ENCODE measurements at regions not wholly inside any gene's neighbourhood (a gene's known extent, or its start where the extent isn't known, plus 50 kb on each side); places are given as distances from the start of the nearest gene placed in this dataset.
A peak's percentile ranks its signal among the peaks of the same experiment; 100 is the strongest.

DNA sequence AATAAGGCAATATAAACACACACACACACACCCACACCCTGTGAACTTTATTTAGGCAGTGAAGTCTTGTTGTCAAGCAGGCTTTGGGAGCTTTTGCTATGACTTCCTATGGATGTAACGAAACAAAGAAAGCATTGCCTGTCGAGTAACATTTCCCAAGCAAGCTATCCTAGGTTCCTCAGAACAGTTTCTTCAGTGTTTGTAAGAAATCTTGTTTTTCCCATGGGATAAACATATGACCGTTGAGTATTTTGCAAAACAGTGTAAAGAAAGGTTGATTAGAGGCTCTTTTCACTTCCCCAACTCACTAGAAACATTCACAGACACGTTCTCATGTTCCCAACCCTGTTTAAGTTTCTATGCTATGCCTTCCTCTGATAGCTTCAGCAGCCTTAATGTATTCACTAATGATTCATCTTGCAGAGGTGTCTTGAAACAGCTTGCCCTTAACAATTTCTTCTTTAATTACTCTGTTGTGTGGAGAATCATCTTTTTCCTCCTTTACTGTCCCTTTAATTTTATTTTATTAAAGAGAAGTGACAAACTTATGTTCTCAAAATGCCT lies 1947.1 kb upstream of the TENM3 start:
- Histone ChIP-seq H3K27me3 (ENCODE audit: insufficient read depth, poor library complexity, severe bottlenecking) (no peaks in the 10 kb centered on the region), H3K36me3 (ENCODE audit: low read depth) (no peaks in the 10 kb centered on the region), H3K9me3 (ENCODE audit: severe bottlenecking) (no peaks in the 10 kb centered on the region), H3K4me1 (ENCODE audit: insufficient read depth, poor library complexity, severe bottlenecking) (no peaks in the 10 kb centered on the region), H3K27ac (ENCODE audit: poor library complexity, severe bottlenecking) (no peak overlapping the region), H3K4me3 (ENCODE audit: severe bottlenecking) (no peak overlapping the region)
- ATAC-seq (ENCODE audit: low read depth) (no peak), DNase-seq (ENCODE audit: low spot score) (no peak)
- TF ChIP-seq CTCF (IDR thresholded peaks at IDR 0.05; ENCODE audit: poor library complexity, severe bottlenecking), result no peak

DNA sequence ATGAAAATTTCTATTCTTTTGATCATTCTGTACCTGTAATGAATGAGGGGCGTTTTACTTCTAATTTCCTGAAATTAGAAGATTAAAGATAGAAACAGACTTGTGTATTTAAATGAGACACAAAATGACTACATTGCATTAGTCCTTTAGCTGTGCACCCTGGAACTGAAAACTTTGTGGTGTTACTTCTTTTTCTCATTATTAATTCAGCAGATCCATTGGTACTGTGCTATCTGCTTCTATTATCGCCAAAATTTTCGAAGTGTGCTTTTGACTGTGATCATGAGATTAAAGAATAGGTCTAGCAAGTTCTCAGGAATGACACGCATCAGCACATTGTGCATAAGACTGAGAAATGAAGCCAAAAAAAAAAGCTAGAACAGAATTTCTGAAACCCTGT lies 1938.9 kb upstream of the TENM3 start:
- DNase-seq (ENCODE audit: low spot score) (no peak), ATAC-seq (ENCODE audit: low read depth) (no peak)
- H3K9me3 ChIP-seq (ENCODE audit: severe bottlenecking), result no peaks in the 10 kb centered on the region
- no peaks in the 10 kb centered on the region for H3K27me3 ChIP-seq (ENCODE audit: insufficient read depth, poor library complexity, severe bottlenecking)
- no peak overlapping the region for H3K4me3 ChIP-seq (ENCODE audit: severe bottlenecking)
- TF ChIP-seq CTCF (IDR thresholded peaks at IDR 0.05; ENCODE audit: poor library complexity, severe bottlenecking), result no peak
- no peaks in the 10 kb centered on the region for H3K4me1 ChIP-seq (ENCODE audit: insufficient read depth, poor library complexity, severe bottlenecking)
- no peaks in the 10 kb centered on the region for H3K36me3 ChIP-seq (ENCODE audit: low read depth)
- no peak overlapping the region for H3K27ac ChIP-seq (ENCODE audit: poor library complexity, severe bottlenecking)

- Histone ChIP-seq H3K27me3 (ENCODE audit: insufficient read depth, poor library complexity, severe bottlenecking) (no peaks in the 10 kb centered on the region), H3K36me3 (ENCODE audit: low read depth) (no peaks in the 10 kb centered on the region), H3K9me3 (ENCODE audit: severe bottlenecking) (no peaks in the 10 kb centered on the region), H3K4me3 (ENCODE audit: severe bottlenecking) (no peak overlapping the region), H3K27ac (ENCODE audit: poor library complexity, severe bottlenecking) (no peak overlapping the region), H3K4me1 (ENCODE audit: insufficient read depth, poor library complexity, severe bottlenecking) (no peaks in the 10 kb centered on the region)
- no peak for TF ChIP-seq CTCF (IDR thresholded peaks at IDR 0.05; ENCODE audit: poor library complexity, severe bottlenecking)
- ATAC-seq (ENCODE audit: low read depth) (no peak), DNase-seq (ENCODE audit: low spot score) (no peak)
Measured at GRCh38 chr4:180310616-180311015, 1932.6 kb upstream of the TENM3 start.

DNA sequence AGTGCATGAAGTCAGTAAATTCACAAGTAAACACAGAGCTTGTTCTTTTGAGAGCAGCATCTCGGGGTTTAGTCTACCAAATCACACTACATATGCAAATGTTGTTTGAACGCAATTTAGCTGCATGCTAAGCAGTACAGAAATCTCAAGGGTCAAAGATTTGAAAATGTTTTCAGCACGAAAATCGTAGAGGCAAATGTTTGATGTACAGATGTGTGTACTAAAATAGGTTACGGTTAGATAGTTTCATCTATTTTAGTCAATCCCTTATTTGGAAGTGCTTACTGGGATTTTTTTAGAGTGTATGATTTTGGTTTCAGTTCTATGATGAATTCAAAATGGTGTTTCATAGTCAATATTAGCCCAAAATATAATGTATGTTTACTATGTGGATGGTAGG lies 1928.2 kb upstream of the TENM3 start:
- no peaks in the 10 kb centered on the region for H3K9me3 ChIP-seq (ENCODE audit: severe bottlenecking)
- H3K36me3 ChIP-seq (ENCODE audit: low read depth), result no peaks in the 10 kb centered on the region
- no peak for TF ChIP-seq CTCF (IDR thresholded peaks at IDR 0.05; ENCODE audit: poor library complexity, severe bottlenecking)
- no peak for ATAC-seq (ENCODE audit: low read depth)
- no peak overlapping the region for H3K4me3 ChIP-seq (ENCODE audit: severe bottlenecking)
- no peak overlapping the region for H3K27ac ChIP-seq (ENCODE audit: poor library complexity, severe bottlenecking)
- no peaks in the 10 kb centered on the region for H3K4me1 ChIP-seq (ENCODE audit: insufficient read depth, poor library complexity, severe bottlenecking)
- DNase-seq (ENCODE audit: low spot score), result no peak
- no peaks in the 10 kb centered on the region for H3K27me3 ChIP-seq (ENCODE audit: insufficient read depth, poor library complexity, severe bottlenecking)

GRCh38 chr4:180330521-180330920 lies 1912.7 kb upstream of the TENM3 start:
- H3K4me1 ChIP-seq (ENCODE audit: insufficient read depth, poor library complexity, severe bottlenecking), result peaks cover 17% of the 10 kb centered on the region
- H3K36me3 ChIP-seq (ENCODE audit: low read depth), result no peaks in the 10 kb centered on the region; the same call in 1 of the 2 replicates
- ATAC-seq (ENCODE audit: low read depth) (peak; percentile 71), DNase-seq (ENCODE audit: low spot score) (no peak)
- no peak for TF ChIP-seq CTCF (IDR thresholded peaks at IDR 0.05; ENCODE audit: poor library complexity, severe bottlenecking)
- no peaks in the 10 kb centered on the region for H3K27me3 ChIP-seq (ENCODE audit: insufficient read depth, poor library complexity, severe bottlenecking)
- no peaks in the 10 kb centered on the region for H3K9me3 ChIP-seq (ENCODE audit: severe bottlenecking)
- peak overlapping the region; percentile 23 for H3K27ac ChIP-seq (ENCODE audit: poor library complexity, severe bottlenecking)
- no peak overlapping the region for H3K4me3 ChIP-seq (ENCODE audit: severe bottlenecking)

All from RWPE2 (cell line).